ENCODE measurements at regions not wholly inside any gene's neighbourhood (a gene's known extent, or its start where the extent isn't known, plus 50 kb on each side); places are given as distances from the start of the nearest gene placed in this dataset.

DNA sequence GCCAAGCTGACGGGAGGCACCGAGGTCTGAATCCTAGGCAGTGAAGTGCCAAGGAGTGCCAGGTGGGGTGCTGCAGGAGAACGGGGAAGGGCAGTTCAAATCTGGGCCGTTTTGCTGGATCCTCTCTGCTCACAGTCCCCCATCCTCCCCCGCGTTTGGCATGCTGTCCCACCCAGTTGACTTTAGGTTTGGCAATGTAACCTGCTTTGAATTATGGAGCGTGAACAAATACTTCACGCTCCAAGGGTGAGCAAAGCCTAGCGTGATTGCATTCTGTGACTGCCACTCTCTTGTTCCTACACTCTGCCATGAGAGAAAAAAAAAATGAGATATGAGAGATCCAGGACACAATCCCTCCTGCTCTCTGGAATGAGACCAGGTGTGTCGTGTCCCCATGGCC is 381.9 kb downstream of the ZNF516 start:
- DNase-seq, result no peak

GRCh38 chr18:76102626-76103025 is 392.4 kb downstream of the ZNF516 start:
- no peak for DNase-seq

DNA sequence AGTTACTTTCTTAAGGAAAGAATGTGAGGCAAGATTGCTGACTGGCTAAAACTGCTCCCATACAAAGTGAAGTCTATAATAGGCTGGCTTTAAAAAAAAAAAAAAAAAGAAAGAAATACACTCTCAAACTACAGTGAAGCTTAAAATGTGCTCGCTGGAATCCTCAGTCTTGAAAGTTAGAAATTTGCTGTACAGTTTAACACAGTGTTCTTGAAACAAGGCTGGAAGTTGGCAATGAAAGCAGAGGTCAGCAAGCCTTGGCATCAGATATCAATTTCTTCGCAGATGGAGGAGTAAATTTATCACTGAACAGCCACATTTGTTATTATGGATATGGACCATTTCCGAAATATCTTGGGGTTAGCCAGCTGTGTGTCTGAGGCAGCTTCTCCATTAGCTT is 392.9 kb downstream of the ZNF516 start:
- no peak for DNase-seq

DNA sequence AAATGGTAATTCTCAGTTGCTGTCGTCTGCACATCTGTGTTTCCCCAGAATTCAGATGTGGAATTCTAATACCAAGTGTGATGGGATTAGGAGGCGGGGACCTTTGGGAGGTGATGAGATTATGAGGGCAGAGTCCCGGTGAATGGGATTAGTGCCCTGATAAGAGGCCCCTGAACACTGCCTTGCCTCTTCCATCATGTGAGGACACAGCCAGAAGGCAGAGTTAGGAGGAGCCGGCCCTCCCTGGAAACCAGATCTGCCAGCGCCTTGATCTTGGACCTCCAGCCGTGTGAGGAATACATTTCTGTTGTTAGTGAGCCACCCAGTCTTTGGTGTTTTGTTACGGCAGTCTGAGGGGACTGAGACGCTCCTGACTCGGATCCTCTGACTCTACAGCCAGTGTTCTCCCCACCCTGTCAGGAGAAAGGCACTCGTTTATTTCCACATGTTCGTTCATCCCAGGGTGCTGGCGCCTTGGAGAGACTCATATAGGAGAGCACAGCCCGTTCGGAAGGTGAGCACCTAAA is 395.0 kb downstream of the ZNF516 start:
- DNase-seq, result no peak

- DNase-seq, result no peak
Measured at GRCh38 chr18:76098674-76099411, 396.2 kb downstream of the ZNF516 start.

DNA sequence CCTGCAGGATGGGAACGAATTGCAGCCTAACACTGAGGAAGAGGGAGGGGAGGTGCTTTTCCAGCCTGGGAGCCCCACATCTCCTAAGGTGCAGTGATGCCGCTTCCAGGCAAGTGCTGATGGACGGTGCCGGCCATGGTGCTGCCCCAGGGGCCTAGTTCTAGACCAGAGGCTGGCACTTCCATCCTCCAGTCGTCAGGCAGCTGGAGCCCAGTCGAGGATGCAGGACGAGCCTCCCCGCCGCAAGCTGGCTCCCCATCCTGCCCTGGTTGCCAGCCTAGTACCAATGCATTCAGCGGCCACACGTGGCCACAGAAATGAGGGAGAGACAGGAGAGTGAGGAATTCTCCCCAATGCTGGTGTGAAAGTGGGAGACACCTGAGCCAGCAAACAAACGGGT is 413.5 kb downstream of the ZNF516 start:
- no peak for DNase-seq

GRCh38 chr18:76080430-76080829 is 414.6 kb downstream of the ZNF516 start:
- no peak for DNase-seq

DNA sequence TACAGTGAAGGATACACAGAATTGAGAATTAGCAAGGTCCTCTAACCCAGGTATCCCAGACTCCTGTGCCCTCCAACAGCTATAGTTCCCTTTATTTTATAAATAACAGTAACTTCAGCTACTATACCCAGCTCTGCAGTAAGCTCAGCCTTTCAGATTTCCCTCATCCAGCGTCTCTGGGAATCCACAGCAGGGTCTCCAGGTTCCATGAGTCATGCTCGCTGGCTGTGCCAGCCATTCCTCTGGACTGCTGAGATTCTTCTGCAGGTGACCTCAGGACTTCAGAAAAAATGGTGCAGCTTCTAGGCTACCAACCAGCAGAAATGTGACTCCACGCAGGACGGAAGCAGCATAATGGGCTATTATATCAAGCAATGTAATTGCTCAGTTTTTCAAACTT is 419.3 kb downstream of the ZNF516 start:
- no peak for DNase-seq

GRCh38 chr18:76064998-76065397 is 430.0 kb downstream of the ZNF516 start:
- DNase-seq, result no peak

GRCh38 chr18:76058146-76058545 is 436.9 kb downstream of the ZNF516 start:
- DNase-seq, result no peak

GRCh38 chr18:76057386-76057785 is 437.7 kb downstream of the ZNF516 start:
- no peak for DNase-seq

GRCh38 chr18:76056471-76057110 is 438.5 kb downstream of the ZNF516 start:
- DNase-seq, result no peak

DNA sequence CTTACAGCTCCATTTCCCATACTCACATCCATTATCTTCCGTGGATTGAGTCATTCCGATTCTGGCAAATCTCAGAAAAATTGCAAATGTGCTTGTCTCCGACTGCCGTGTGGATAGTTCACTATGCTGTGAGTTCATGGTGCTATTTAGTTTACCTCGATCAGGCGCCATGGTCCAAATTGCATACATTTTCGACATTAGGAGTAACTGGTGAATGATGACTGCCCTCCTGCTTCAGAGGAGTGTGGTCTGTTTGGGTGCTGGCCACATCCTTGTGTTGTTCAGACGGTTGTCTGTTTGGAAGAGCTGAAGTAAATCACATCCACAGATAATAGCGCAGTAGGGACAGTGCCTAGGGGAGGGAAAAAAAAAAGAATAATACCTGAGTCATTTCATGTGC is 439.5 kb downstream of the ZNF516 start:
- DNase-seq, result no peak

GRCh38 chr18:76055025-76055424 is 440.0 kb downstream of the ZNF516 start:
- DNase-seq, result no peak

GRCh38 chr18:76054156-76054555 is 440.9 kb downstream of the ZNF516 start:
- no peak for DNase-seq

DNA sequence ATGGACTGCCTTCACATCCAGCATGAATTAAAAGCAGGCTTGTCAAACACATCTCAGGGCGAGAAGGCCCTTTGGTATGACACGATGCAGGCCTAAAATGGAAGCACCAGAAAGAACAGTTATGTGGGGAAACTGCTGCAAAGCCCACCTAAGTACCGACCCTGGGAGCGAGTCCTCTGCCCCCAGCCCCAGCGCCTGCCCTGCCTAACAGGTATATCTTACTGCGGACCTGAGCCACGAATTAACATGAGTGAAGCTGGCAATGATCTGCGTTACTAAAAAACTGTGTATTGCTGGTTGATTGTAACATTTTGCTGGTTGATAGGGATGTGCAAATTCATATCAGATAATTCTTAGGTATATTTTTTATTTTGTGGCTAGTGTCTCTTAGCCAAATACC is 441.5 kb downstream of the ZNF516 start:
- no peak for DNase-seq

DNA sequence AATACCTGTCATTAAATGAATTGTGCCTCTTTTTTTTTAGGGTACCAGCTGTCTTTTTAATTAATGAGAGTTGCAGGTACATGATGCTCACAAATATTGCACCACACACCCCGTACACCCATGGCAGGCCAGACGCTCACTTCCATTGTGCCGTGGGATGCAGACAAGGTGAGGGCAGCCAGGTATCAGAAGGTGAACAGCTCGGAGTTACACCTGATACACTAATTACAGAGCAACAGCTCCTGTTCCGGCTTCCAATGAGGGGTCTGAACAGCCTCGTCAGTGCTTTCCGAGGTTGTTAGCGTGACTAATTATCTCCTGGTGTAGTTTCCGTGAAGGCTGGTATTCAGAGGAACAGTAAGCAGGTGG is 442.8 kb downstream of the ZNF516 start:
- DNase-seq, result no peak

DNA sequence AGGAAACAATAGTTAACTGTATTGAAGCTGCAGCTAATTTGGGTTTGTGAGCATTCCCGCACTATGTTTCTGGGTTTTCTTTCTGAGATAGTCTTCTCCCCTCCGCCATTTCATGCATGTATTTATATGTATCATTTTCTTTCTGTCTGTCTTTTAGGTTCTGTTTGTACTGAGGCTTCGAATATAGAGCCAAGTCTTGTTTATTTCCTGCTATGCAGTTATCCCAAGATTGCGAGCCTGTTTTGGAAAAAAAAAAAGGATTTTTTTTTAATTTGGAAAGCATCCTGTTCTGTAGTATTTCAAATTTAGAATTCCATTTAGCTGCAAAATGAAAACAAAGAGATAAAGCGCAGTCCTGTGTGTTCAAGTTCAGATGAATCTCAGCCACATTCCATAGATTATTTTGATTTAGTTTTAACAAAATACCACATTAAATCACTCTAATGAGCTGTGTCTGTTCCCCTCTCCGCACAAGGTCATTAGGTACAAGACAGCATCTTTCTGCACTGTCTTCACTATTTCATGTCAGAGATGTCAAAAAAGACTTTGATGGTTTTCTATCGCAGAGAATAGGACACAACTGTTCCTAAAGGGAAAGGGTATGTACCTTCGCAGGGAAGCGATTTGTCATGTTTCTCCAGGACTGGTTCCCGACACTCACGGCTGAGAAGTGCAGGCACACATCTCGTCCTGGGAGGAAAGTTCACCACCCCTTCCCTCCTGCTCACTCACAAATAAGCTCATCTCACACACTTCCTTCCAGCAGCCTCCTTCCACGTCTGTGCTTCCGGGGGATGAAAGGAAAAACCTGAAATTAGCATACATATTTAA is 443.4 kb downstream of the ZNF516 start:
- DNase-seq, result no peak

GRCh38 chr18:76046221-76046620 is 448.8 kb downstream of the ZNF516 start:
- DNase-seq, result no peak

DNA sequence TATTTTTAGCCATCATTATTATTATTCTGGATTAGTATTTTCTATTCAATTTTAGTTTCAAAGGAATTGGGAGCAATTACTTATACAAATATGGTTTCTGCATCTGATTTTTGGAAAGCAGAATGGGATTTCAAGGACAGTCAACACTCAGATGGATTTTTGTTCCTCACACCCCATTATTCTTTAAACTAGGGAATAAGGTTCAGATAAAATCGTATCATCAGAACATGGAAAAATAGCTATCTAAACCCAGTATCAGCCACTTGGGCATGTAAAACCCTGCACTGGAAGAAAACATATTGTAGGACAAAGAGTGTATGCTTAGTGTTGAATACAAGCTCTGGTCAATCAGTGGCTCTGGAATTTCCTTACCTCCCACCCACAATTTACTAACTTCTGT is 452.5 kb downstream of the ZNF516 start:
- DNase-seq, result no peak

- no peak for DNase-seq
Measured at GRCh38 chr18:76018210-76018609, 476.8 kb downstream of the ZNF516 start.

DNA sequence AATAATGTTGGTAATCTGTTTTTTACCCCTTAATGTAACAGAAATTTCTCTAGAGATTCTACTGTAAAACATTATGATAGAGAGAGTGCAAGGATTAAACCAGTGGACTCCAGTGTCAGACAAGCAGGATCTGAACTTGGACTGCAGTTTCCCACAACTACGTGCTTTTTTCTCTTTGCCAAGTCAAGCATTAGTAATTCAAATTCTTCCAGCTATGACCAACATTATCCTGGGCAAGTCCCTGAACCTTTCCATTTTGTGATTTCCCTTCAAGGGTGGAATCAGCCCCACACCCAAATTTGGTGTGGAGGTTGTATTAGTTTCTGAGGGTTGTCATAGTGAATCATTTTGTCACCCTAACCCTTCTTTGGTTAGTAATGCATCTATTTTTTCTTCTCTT is 482.0 kb downstream of the ZNF516 start:
- DNase-seq, result no peak

DNA sequence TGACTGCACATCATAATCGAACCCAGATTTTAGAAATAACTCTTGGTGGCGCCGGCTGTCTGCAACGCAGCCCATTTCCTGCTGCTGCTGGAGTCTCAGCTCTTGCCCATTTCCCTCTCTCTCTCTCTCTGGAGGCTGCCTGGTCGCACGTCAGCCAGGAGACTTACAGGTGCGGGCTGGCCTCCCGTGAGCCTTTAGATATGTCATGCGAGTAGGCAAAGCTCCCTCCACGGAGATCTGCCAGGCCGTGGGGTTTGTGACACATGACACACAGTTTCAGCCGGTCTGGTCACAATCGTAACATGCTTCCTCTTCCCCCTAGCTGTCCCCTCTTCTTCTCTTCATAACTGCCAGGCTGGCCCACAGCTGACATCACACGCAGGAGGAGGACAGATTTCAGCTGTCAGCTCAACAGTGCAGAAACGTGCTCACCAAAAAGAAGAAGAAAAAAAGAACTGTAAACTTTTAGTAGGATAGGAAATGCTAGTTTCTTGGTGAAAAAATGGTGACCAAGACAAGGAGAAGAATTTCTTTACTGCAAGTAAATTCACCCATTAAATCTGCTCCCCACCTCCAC is 489.3 kb downstream of the ZNF516 start:
- no peak for DNase-seq
